ENCODE measurements at regions not wholly inside any gene's neighbourhood (a gene's known extent, or its start where the extent isn't known, plus 50 kb on each side); places are given as distances from the start of the nearest gene placed in this dataset.
A peak's percentile ranks its signal among the peaks of the same experiment; 100 is the strongest.

DNA sequence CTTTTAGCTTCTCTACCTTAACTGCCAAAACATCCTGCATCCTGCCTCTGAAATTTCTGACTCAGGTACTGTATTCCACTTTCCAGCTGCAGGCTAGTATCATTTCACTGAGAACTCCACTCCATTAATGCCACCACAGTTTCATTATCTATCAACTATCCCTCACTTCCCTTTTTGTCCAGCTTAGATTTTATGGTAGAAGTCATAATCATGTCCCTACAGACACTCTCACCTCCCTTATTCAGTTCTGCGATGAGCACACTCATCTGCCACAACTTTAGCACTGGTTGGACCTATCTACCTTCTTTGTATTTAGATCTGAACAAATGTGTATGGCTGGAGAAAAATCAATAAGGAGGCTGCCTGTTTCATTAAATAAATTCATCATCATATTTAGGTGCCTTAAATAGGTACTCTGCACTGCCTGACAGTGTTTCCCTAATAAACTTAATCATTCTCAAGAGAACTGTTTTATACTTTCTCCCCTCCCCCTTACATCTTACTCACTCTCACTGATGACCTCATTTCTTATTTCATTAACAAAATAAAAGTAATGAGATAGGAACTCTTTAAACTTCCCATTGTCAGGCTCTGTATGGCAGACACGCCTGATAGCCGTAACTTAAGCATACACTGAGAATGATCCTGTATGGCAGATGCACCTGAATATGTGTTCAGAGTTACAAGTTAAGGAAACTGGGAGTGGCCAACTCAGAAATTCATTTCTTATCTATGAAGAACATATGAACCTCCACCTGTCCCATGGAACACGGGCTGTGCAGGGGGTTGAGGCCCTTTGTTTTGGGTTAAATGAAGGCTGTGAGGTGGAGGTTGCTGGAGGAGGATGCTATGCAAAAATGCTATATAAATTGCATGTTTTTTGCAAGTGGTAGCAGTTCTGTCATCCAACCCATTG, 95.3 kb upstream of the MAN1A1 start:
- no peaks in the 10 kb centered on the region for H3K36me3 ChIP-seq (ENCODE audit: control insufficient read depth, insufficient read depth, low read length)
- peak; percentile 16 to 38 for DNase-seq (ENCODE audit: low read depth in 2 of 2)
- H4K20me1 ChIP-seq (ENCODE audit: control insufficient read depth, extremely low read depth, insufficient read depth, low read length), result no peaks in the 10 kb centered on the region
- no peaks in the 10 kb centered on the region for H3K27me3 ChIP-seq (ENCODE audit: control insufficient read depth, insufficient read depth, low read length)
- H3K4me2 ChIP-seq (ENCODE audit: extremely low read depth, insufficient read depth, low read length), result no peak overlapping the region
- TF ChIP-seq EZH2 (IDR thresholded peaks at IDR 0.05; ENCODE audit: low read length, missing control alignments), result no peak
- TF ChIP-seq, protein P1, sequence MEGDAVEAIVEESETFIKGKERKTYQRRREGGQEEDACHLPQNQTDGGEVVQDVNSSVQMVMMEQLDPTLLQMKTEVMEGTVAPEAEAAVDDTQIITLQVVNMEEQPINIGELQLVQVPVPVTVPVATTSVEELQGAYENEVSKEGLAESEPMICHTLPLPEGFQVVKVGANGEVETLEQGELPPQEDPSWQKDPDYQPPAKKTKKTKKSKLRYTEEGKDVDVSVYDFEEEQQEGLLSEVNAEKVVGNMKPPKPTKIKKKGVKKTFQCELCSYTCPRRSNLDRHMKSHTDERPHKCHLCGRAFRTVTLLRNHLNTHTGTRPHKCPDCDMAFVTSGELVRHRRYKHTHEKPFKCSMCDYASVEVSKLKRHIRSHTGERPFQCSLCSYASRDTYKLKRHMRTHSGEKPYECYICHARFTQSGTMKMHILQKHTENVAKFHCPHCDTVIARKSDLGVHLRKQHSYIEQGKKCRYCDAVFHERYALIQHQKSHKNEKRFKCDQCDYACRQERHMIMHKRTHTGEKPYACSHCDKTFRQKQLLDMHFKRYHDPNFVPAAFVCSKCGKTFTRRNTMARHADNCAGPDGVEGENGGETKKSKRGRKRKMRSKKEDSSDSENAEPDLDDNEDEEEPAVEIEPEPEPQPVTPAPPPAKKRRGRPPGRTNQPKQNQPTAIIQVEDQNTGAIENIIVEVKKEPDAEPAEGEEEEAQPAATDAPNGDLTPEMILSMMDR (conservative IDR thresholded peaks at IDR 0.05 in 1 of 2, IDR thresholded peaks at IDR 0.05 in 1 of 2; ENCODE audit: low read depth in 1 of 2, low read length in 2 of 2), result no peak
- no peak overlapping the region for H3K27ac ChIP-seq (ENCODE audit: insufficient read depth, low read length)
- H3K79me2 ChIP-seq (ENCODE audit: control insufficient read depth, insufficient read depth, low read length), result no peaks in the 10 kb centered on the region
- H3K4me1 ChIP-seq (ENCODE audit: control insufficient read depth, extremely low read depth, insufficient read depth, low read length), result peaks cover 8% of the 10 kb centered on the region
- no peak overlapping the region for H3K4me3 ChIP-seq (replicated peaks in 1 of 4; ENCODE audit: control extremely low read depth in 1 of 4, insufficient read depth in 1 of 4, low read depth in 3 of 4, low read length in 4 of 4)
- no peak overlapping the region for H2AFZ ChIP-seq (ENCODE audit: low read length)
- H3K9ac ChIP-seq (ENCODE audit: insufficient read depth, low read length), result no peak overlapping the region
- H3K9me3 ChIP-seq (ENCODE audit: control insufficient read depth, insufficient read depth, low read depth, low read length), result no peaks in the 10 kb centered on the region

DNA sequence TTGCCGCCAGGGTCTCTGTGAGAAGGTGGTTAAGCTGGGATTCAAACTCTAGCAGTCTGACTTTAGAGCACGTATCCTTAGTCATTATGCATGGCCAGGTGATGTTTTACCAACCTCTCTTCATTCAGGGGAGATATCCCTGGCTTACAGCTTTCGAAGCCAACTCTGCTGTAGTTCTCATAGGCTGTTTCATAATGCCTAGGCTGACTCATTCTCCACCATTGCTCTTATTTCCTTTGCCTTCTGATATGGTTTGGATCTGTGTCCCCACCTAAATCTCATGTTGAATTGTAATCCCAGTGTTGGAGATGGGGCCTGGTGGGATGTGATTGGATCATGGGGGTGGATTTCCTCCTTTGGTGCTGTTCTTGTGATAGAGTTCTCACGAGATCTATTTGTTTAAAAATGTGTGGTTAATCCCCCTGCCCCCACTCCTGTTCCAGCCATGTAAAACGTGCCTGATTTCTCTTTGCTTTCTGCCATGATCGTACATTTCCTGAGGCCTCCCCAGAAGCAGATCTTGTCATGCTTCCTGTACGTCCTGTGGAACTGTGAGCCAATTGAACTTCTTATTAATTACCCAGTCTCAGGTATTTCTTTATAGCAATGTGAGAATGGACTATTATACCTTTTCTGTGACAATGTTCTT, 94.6 kb upstream of the MAN1A1 start:
- H3K9me3 ChIP-seq (ENCODE audit: control insufficient read depth, insufficient read depth, low read depth, low read length), result no peaks in the 10 kb centered on the region
- TF ChIP-seq EZH2 (IDR thresholded peaks at IDR 0.05; ENCODE audit: low read length, missing control alignments), result no peak
- TF ChIP-seq, protein P1 (conservative IDR thresholded peaks at IDR 0.05 in 1 of 2, IDR thresholded peaks at IDR 0.05 in 1 of 2; ENCODE audit: low read depth in 1 of 2, low read length in 2 of 2), result no peak
- H3K4me1 ChIP-seq (ENCODE audit: control insufficient read depth, extremely low read depth, insufficient read depth, low read length), result peaks cover 8% of the 10 kb centered on the region
- no peak overlapping the region for H3K4me2 ChIP-seq (ENCODE audit: extremely low read depth, insufficient read depth, low read length)
- H3K36me3 ChIP-seq (ENCODE audit: control insufficient read depth, insufficient read depth, low read length), result no peaks in the 10 kb centered on the region
- no peak overlapping the region for H3K4me3 ChIP-seq (replicated peaks in 1 of 4; ENCODE audit: control extremely low read depth in 1 of 4, insufficient read depth in 1 of 4, low read depth in 3 of 4, low read length in 4 of 4)
- H4K20me1 ChIP-seq (ENCODE audit: control insufficient read depth, extremely low read depth, insufficient read depth, low read length), result no peaks in the 10 kb centered on the region
- DNase-seq (ENCODE audit: low read depth in 2 of 2), result peak; percentile 29 to 46
- no peaks in the 10 kb centered on the region for H3K79me2 ChIP-seq (ENCODE audit: control insufficient read depth, insufficient read depth, low read length)
- no peak overlapping the region for H3K27ac ChIP-seq (ENCODE audit: insufficient read depth, low read length)
- H3K27me3 ChIP-seq (ENCODE audit: control insufficient read depth, insufficient read depth, low read length), result no peaks in the 10 kb centered on the region
- no peak overlapping the region for H2AFZ ChIP-seq (ENCODE audit: low read length)
- H3K9ac ChIP-seq (ENCODE audit: insufficient read depth, low read length), result no peak overlapping the region

DNA sequence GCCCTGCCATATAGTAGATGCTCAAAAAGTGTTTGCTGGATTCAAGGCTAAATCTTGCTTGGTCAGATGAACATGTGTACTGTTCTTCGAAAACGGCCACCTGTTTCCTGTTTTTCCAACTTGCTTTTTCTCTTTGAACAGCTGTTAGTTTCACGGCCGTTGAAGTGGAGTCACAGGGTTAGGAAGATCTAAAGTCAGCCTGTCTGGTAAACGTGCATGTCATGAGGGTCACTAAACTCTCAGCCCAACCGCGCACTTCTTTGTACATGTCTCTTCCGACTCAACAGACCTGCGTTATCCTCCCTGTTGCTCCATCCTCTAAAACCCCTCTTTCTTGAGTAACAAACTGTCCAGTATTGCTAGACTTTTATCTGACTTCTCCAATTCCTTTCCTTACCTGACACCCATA, 93.2 kb upstream of the MAN1A1 start:
- H2AFZ ChIP-seq (ENCODE audit: low read length), result no peak overlapping the region
- no peaks in the 10 kb centered on the region for H3K9me3 ChIP-seq (ENCODE audit: control insufficient read depth, insufficient read depth, low read depth, low read length)
- H3K27me3 ChIP-seq (ENCODE audit: control insufficient read depth, insufficient read depth, low read length), result no peaks in the 10 kb centered on the region
- no peaks in the 10 kb centered on the region for H3K79me2 ChIP-seq (ENCODE audit: control insufficient read depth, insufficient read depth, low read length)
- H3K36me3 ChIP-seq (ENCODE audit: control insufficient read depth, insufficient read depth, low read length), result no peaks in the 10 kb centered on the region
- no peak for DNase-seq (ENCODE audit: low read depth in 2 of 2)
- TF ChIP-seq EZH2 (IDR thresholded peaks at IDR 0.05; ENCODE audit: low read length, missing control alignments), result no peak
- TF ChIP-seq, protein P1 (conservative IDR thresholded peaks at IDR 0.05 in 1 of 2, IDR thresholded peaks at IDR 0.05 in 1 of 2; ENCODE audit: low read depth in 1 of 2, low read length in 2 of 2), result no peak
- H3K9ac ChIP-seq (ENCODE audit: insufficient read depth, low read length), result no peak overlapping the region
- H3K4me2 ChIP-seq (ENCODE audit: extremely low read depth, insufficient read depth, low read length), result no peak overlapping the region
- H3K4me3 ChIP-seq (replicated peaks in 1 of 4; ENCODE audit: control extremely low read depth in 1 of 4, insufficient read depth in 1 of 4, low read depth in 3 of 4, low read length in 4 of 4), result no peak overlapping the region
- peaks cover 8% of the 10 kb centered on the region for H3K4me1 ChIP-seq (ENCODE audit: control insufficient read depth, extremely low read depth, insufficient read depth, low read length)
- H4K20me1 ChIP-seq (ENCODE audit: control insufficient read depth, extremely low read depth, insufficient read depth, low read length), result no peaks in the 10 kb centered on the region
- no peak overlapping the region for H3K27ac ChIP-seq (ENCODE audit: insufficient read depth, low read length)
